Upper lobe of left lung (tissue), 6 donors: ENCODE measurements at regions not wholly inside any gene's neighbourhood (a gene's known extent, or its start where the extent isn't known, plus 50 kb on each side); places are given as distances from the start of the nearest gene placed in this dataset.

Experiments used
- ATAC-seq, 2 donors: fragments of 200-7000 bp; cut with Tn5 transposase; one replicate each; pipeline ENCODE4 v1.9.1; 2022; ENCODE audit warnings: mild to moderate bottlenecking in 2 of 2, moderate library complexity in 2 of 2; ENCODE audit not compliant: low FRiP score in 2 of 2
- DNase-seq, 2 donors: peaks; one replicate each; pipeline ENCODE4 v3.0.0-alpha.2; 2019 to 2020
- H3K27ac ChIP-seq, 4 donors: fragments of 200-600 bp; sonication (generic); one replicate each; pipeline ENCODE4 v1.5.1; 2016 to 2019
- H3K27me3 ChIP-seq, 4 donors: fragments of 200-600 bp; sonication (generic); one replicate each; pipeline ENCODE4 v1.5.1; 2017 to 2019
- H3K36me3 ChIP-seq, 4 donors: fragments of 200-600 bp; sonication (generic); one replicate each; pipeline ENCODE4 v1.5.1; 2016 to 2019
- H3K4me1 ChIP-seq, 4 donors: fragments of 200-600 bp; sonication (generic); one replicate each; pipeline ENCODE4 v1.5.1; 2018 to 2019
- H3K4me3 ChIP-seq, 4 donors: fragments of 200-600 bp; sonication (generic); one replicate each; pipeline ENCODE4 v1.5.1; 2017 to 2019; ENCODE audit warnings: mild to moderate bottlenecking in 2 of 4, moderate library complexity in 1 of 4
- H3K9me3 ChIP-seq, 4 donors: fragments of 200-600 bp; sonication (generic); one replicate each; pipeline ENCODE4 v1.5.1; 2018 to 2019
- EP300 ChIP-seq, 4 donors: sonication (generic); formaldehyde crosslinking; IDR thresholded peaks; one replicate each; pipeline ENCODE4 v1.5.1; 2017; ENCODE audit warnings: antibody characterized with exemption in 4 of 4, control low read depth in 2 of 4
- POLR2A ChIP-seq, 4 donors: fragments of 450-650 bp; IDR thresholded peaks; one replicate each; pipeline ENCODE4 v1.5.1; 2016 to 2017; ENCODE audit warnings: antibody characterized with exemption in 4 of 4, mild to moderate bottlenecking in 2 of 4
- POLR2AphosphoS5 ChIP-seq, 2 donors: sonication (generic); formaldehyde crosslinking; IDR thresholded peaks; one replicate each; pipeline ENCODE4 v1.5.1; 2017; ENCODE audit warnings: antibody characterized with exemption in 2 of 2
- WGBS, 2 donors: methylation state at CpG; one replicate each; pipeline ENCODE4 v1.1.5; 2017 to 2018; 5-methylcytosine and 5-hydroxymethylcytosine counted together
- TF ChIP-seq, protein P1 (sequence below), 6 experiments: fragments of 450-650 bp in 4 of 6; fragments of 200-600 bp in 2 of 6; sonication (generic) in 2 of 6; IDR thresholded peaks; one replicate each; pipeline ENCODE4 v1.5.1; 2016 to 2019; ENCODE audit warnings: antibody characterized with exemption in 6 of 6
- donor health status: DM: no; HTN: no; CAD: no; lungs with moderate emphysema.
- donor health status: DM: no; HTN: yes; CAD: no; lungs with severe emphysema.

DNA sequence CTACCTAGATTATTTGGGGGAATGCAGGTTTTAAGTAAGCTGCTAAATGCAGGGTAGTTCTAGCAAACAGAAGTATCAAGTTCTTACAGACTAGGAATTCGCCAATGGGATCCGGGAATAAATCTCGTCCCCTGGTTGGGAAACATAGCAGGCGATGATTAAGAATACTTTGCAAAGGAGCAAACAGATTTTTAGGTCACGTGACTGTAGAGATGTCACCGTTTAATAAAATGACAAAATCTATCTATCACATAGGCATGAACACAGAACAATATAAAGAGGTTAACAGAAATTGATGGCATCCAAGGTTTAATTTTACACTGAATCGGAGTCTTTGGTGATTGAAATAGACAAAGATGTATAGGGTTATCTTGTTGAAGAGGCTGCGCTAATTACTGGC, 664.1 kb downstream of the BCL11A start:
- H3K4me3 ChIP-seq: no peak overlapping the region
- ATAC-seq: no peak
- H3K36me3 ChIP-seq: no peaks in the 10 kb centered on the region
- H3K27ac ChIP-seq: no peak overlapping the region
- no peaks in the 10 kb centered on the region for H3K9me3 ChIP-seq
- 91 to 93% methylated on average over 8 of the region's 8 CpGs for WGBS, 2 donors
- no peaks in the 10 kb centered on the region for H3K4me1 ChIP-seq
- DNase-seq: no peak
- TF ChIP-seq POLR2A (IDR thresholded peaks at IDR 0.05) (no peak), POLR2AphosphoS5 (IDR thresholded peaks at IDR 0.05) (no peak), EP300 (IDR thresholded peaks at IDR 0.05) (no peak)
- TF ChIP-seq, protein P1, sequence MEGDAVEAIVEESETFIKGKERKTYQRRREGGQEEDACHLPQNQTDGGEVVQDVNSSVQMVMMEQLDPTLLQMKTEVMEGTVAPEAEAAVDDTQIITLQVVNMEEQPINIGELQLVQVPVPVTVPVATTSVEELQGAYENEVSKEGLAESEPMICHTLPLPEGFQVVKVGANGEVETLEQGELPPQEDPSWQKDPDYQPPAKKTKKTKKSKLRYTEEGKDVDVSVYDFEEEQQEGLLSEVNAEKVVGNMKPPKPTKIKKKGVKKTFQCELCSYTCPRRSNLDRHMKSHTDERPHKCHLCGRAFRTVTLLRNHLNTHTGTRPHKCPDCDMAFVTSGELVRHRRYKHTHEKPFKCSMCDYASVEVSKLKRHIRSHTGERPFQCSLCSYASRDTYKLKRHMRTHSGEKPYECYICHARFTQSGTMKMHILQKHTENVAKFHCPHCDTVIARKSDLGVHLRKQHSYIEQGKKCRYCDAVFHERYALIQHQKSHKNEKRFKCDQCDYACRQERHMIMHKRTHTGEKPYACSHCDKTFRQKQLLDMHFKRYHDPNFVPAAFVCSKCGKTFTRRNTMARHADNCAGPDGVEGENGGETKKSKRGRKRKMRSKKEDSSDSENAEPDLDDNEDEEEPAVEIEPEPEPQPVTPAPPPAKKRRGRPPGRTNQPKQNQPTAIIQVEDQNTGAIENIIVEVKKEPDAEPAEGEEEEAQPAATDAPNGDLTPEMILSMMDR (IDR thresholded peaks at IDR 0.05): no peak
- no peaks in the 10 kb centered on the region for H3K27me3 ChIP-seq

DNA sequence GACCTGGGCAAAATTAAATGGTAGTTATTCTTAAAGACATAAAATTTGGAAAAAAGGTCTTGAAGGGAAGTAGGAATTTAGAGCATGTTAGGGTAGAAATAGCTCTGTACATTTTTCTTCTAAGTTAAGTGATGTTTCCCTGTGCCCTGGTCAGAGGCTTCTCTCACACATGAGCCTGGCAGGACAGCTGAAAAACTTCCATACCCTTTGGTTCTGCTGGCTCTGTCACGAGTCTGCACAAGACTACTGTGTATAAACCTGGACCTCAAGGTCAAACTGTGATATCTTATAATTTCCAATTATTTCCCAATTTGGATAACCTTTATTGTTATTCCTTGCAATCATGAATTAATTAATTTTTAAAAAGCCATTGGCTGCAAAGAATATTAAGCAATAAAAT, 664.7 kb downstream of the BCL11A start:
- ATAC-seq (no peak), DNase-seq (no peak)
- H3K9me3 ChIP-seq: no peaks in the 10 kb centered on the region
- H3K4me3 ChIP-seq: no peak overlapping the region
- TF ChIP-seq POLR2A (IDR thresholded peaks at IDR 0.05) (no peak), POLR2AphosphoS5 (IDR thresholded peaks at IDR 0.05) (no peak), EP300 (IDR thresholded peaks at IDR 0.05) (no peak)
- TF ChIP-seq, protein P1 (IDR thresholded peaks at IDR 0.05): no peak
- 25 to 65% methylated on average over 1 of the region's 1 CpG for WGBS, 2 donors
- H3K36me3 ChIP-seq: no peaks in the 10 kb centered on the region
- no peak overlapping the region for H3K27ac ChIP-seq
- no peaks in the 10 kb centered on the region for H3K27me3 ChIP-seq
- H3K4me1 ChIP-seq: no peaks in the 10 kb centered on the region

DNA sequence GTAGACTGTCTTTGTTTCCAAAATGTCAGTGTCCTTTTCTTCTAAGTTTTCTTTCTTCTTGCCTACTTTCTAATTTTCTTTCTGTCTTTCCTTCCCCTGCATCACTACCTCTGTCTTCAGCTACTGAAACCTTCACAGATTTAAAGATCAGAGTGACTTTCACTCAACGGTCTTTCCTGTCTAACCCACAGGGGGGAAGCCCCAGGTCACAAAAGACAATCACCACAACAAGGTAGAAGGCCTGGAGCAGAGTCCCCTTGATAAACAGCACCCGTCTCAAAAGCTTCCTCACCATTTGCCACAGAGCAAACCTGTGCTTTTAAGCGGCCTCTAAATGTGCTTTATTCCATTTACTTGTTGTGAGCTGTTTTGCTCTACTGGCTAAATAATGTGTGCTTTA, 665.4 kb downstream of the BCL11A start:
- no peaks in the 10 kb centered on the region for H3K36me3 ChIP-seq
- H3K4me1 ChIP-seq: no peaks in the 10 kb centered on the region
- ATAC-seq: no peak
- no peak for DNase-seq
- no peak overlapping the region for H3K27ac ChIP-seq
- no peak overlapping the region for H3K4me3 ChIP-seq
- no peaks in the 10 kb centered on the region for H3K9me3 ChIP-seq
- H3K27me3 ChIP-seq: no peaks in the 10 kb centered on the region
- TF ChIP-seq, protein P1 (IDR thresholded peaks at IDR 0.05): no peak
- WGBS, 2 donors: 22 to 38% methylated on average over 3 of the region's 3 CpGs

DNA sequence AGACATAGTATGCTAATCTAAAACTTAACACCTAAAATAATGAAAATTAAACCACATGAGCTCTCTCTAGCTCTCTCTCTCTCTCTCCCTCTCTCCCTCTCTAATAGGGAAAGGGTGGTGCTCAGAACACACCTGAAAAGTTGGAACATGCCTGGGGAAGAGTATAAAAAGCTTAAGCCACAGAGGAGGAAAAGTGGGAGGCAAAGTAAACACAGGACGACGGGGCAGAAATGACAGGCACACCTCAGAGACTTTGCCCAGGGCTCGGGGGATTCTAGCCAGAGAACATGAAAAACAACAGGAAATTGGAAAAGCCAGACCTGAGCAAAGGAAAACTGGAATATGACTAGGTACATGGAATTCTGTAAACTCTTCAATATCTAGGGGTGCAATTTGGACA, 666.1 kb downstream of the BCL11A start:
- 38 to 47% methylated on average over 3 of the region's 3 CpGs for WGBS, 2 donors
- Histone ChIP-seq H3K27ac (no peak overlapping the region), H3K36me3 (no peaks in the 10 kb centered on the region), H3K9me3 (no peaks in the 10 kb centered on the region), H3K4me1 (no peaks in the 10 kb centered on the region), H3K27me3 (no peaks in the 10 kb centered on the region), H3K4me3 (no peak overlapping the region)
- ATAC-seq (no peak), DNase-seq (no peak)
- TF ChIP-seq POLR2A (IDR thresholded peaks at IDR 0.05) (no peak), EP300 (IDR thresholded peaks at IDR 0.05) (no peak), POLR2AphosphoS5 (IDR thresholded peaks at IDR 0.05) (no peak)
- TF ChIP-seq, protein P1 (IDR thresholded peaks at IDR 0.05): no peak

DNA sequence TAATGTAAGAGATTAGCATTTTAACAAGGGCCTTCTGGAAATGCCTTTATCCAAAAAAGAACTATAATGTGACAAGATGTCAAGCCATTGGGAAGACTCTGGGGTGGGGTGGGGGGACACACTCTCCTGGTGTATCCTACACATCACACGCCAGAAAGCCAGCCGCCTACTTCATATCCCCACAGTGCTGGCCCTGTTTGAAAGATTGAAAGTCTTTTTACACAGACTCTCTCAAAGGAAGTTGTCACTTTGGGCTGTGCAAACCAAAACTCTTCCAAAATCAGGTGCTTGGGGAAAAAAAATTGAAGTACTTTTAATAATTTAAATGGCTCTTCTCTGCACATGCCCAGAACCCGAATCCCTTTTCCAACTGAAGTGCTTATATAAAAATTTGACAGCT, 666.7 kb downstream of the BCL11A start:
- H3K27ac ChIP-seq: no peak overlapping the region
- no peak for ATAC-seq

More for the DNA sequence above, 666.7 kb downstream of the BCL11A start:
- H3K9me3 ChIP-seq: no peaks in the 10 kb centered on the region
- H3K4me1 ChIP-seq: no peaks in the 10 kb centered on the region
- no peaks in the 10 kb centered on the region for H3K27me3 ChIP-seq
- WGBS, 2 donors: 75 to 80% methylated on average over 3 of the region's 3 CpGs
- H3K36me3 ChIP-seq: no peaks in the 10 kb centered on the region
- no peak for DNase-seq
- H3K4me3 ChIP-seq: no peak overlapping the region
- TF ChIP-seq EP300 (IDR thresholded peaks at IDR 0.05) (no peak), POLR2A (IDR thresholded peaks at IDR 0.05) (no peak), POLR2AphosphoS5 (IDR thresholded peaks at IDR 0.05) (no peak)
- TF ChIP-seq, protein P1 (IDR thresholded peaks at IDR 0.05): no peak
